ENCODE measurements at regions not wholly inside any gene's neighbourhood (a gene's known extent, or its start where the extent isn't known, plus 50 kb on each side); places are given as distances from the start of the nearest gene placed in this dataset.

GRCh38 chr2:122138561-122138960, 383.1 kb downstream of the TSN start:
- no peak overlapping the region for H3K4me3 ChIP-seq (ENCODE audit: low read depth, low read length)
- TF ChIP-seq POLR2A (IDR thresholded peaks at IDR 0.05; ENCODE audit: extremely low read depth, insufficient read length): no peak
- no peak for TF ChIP-seq CTCF (IDR thresholded peaks at IDR 0.05; ENCODE audit: low read depth, low read length)
- TF ChIP-seq, protein P1, sequence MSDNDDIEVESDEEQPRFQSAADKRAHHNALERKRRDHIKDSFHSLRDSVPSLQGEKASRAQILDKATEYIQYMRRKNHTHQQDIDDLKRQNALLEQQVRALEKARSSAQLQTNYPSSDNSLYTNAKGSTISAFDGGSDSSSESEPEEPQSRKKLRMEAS (IDR thresholded peaks at IDR 0.05; ENCODE audit: low read depth, low read length): no peak
- no peak for TF ChIP-seq MYC (IDR thresholded peaks at IDR 0.05; ENCODE audit: low read depth, low read length)
- no peak for DNase-seq (ENCODE audit: low read depth)

DNA sequence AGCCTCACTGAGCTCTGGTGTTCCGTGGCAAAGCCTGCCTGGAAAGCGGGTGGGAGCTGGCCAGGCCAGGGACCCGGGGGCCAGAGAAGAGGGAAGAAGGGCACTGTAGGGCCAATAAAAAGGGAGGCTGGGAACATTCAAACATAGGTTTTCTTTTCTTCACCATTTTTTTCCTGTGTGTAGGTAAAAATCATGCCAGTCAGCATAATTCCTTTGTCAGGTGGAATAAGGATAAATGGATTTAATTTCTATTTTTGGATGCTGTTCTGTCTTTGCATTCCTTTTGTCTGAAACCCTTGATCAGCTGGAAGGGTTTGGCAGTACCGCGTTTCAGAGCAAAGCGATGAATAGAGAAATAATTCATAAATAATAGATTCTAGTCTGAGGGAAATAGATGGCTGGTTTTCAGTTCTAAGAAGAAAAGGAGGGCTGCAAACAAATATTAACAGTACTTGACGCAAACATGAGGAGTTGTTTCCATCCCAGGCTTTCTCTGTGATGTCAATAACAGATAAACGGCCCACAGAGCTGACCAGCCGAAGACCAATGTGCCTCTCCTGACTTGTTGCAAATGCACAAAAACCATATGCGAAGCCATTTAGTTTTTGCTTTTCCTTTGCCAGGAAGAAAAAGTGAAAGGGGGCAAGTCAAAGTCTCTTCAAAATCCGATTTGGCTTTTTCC, 384.4 kb downstream of the TSN start:
- DNase-seq (ENCODE audit: low read depth): no peak
- no peak for TF ChIP-seq POLR2A (IDR thresholded peaks at IDR 0.05; ENCODE audit: extremely low read depth, insufficient read length)
- TF ChIP-seq MYC (IDR thresholded peaks at IDR 0.05; ENCODE audit: low read depth, low read length): no peak
- TF ChIP-seq, protein P1 (IDR thresholded peaks at IDR 0.05; ENCODE audit: low read depth, low read length): no peak
- TF ChIP-seq CTCF (IDR thresholded peaks at IDR 0.05; ENCODE audit: low read depth, low read length): no peak
- no peak overlapping the region for H3K4me3 ChIP-seq (ENCODE audit: low read depth, low read length)

DNA sequence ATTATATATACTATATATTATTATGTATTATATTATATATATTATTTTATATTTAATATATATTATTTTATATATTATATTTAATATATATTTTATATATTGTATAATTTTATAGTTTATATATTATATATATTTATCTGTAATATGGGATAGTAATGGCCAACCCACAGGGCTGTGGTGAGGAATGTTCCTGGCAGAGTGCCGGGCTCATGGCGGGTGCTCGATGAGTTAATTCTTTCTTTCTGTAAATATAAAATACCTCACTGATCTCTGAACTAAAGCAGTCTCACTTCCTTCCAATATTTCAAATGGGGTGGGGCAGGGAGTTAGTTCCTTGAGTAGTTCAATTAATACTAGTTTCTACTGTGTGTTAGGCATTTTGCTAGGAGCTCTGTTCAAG, 389.4 kb downstream of the TSN start:
- DNase-seq (ENCODE audit: low read depth): no peak
- H3K4me3 ChIP-seq (ENCODE audit: low read depth, low read length): no peak overlapping the region
- TF ChIP-seq, protein P1 (IDR thresholded peaks at IDR 0.05; ENCODE audit: low read depth, low read length): no peak
- no peak for TF ChIP-seq MYC (IDR thresholded peaks at IDR 0.05; ENCODE audit: low read depth, low read length)
- no peak for TF ChIP-seq POLR2A (IDR thresholded peaks at IDR 0.05; ENCODE audit: extremely low read depth, insufficient read length)
- no peak for TF ChIP-seq CTCF (IDR thresholded peaks at IDR 0.05; ENCODE audit: low read depth, low read length)

- TF ChIP-seq MYC (IDR thresholded peaks at IDR 0.05; ENCODE audit: low read depth, low read length): no peak
- DNase-seq (ENCODE audit: low read depth): no peak
- H3K4me3 ChIP-seq (ENCODE audit: low read depth, low read length): no peak overlapping the region
Measured at GRCh38 chr2:122145856-122146255, 390.4 kb downstream of the TSN start.

DNA sequence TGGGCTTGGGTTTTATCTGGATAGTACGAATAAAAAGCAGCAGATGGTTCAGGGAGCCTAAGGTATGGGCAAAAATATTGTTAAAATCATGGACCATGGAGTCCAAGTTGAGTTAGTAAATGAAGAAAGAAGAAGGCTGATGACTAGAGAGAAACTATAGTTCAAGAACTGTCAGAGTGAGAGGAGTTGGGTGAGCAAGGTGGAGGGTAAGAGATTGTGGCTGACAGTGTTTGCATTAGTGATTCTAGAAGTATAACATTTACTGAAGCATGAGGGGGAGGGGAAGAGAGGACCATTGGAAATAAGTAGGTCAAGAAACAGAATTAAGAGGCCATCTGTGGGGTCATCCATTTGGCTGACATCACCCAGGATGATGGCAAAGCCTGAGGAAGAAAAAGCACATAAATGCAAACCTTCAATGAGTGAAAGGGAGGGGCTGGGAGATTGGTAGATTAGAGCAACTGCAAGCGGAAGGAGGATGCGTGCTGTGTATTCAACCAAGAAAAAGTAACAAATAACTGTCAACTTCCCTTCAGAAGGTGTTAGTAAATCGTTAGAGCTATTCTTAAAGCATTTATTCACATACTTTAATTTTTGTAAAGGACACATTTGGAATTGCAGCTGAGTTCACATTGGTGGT, 392.8 kb downstream of the TSN start:
- no peak overlapping the region for H3K4me3 ChIP-seq (ENCODE audit: low read depth, low read length)
- no peak for TF ChIP-seq MYC (IDR thresholded peaks at IDR 0.05; ENCODE audit: low read depth, low read length)
- TF ChIP-seq CTCF (IDR thresholded peaks at IDR 0.05; ENCODE audit: low read depth, low read length): no peak
- TF ChIP-seq, protein P1 (IDR thresholded peaks at IDR 0.05; ENCODE audit: low read depth, low read length): no peak
- TF ChIP-seq POLR2A (IDR thresholded peaks at IDR 0.05; ENCODE audit: extremely low read depth, insufficient read length): no peak
- DNase-seq (ENCODE audit: low read depth): no peak

DNA sequence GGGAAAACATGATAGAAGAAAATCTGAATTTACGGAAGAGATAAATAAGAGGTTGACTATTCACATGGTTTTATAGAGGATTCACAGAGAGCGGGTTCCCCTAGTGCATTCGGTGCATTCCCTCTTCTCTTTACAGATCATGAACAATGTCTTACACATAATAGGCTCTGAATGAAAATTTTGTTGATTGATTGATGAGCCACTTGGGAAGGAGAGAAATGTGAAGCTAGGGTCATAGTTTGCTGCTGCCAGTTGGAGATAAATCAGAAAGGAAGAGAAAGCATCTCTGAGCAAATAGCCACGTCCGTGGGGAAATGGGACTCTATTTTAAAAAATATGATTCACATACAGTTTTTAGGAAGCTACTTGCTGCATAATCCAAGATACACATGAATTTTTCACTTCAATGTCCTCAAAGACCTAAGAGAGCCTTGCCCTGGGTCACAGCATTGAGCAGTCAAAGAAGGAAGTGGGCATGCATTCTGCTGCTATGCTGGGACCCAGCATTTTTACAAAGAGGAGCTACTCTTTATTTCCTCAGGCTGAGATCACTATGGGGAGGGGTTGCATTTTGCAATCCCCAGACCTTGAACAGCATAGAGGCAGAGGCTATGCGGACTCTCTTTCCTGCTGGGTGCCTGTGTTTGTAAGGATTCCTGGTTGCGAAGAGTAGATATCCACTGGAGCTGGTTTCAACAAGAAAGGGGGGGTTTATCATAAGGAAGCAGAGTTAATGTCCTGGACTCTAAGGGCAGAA, 395.3 kb downstream of the TSN start:
- DNase-seq (ENCODE audit: low read depth): no peak
- TF ChIP-seq, protein P1 (IDR thresholded peaks at IDR 0.05; ENCODE audit: low read depth, low read length): no peak
- no peak for TF ChIP-seq CTCF (IDR thresholded peaks at IDR 0.05; ENCODE audit: low read depth, low read length)
- TF ChIP-seq POLR2A (IDR thresholded peaks at IDR 0.05; ENCODE audit: extremely low read depth, insufficient read length): no peak
- no peak for TF ChIP-seq MYC (IDR thresholded peaks at IDR 0.05; ENCODE audit: low read depth, low read length)
- H3K4me3 ChIP-seq (ENCODE audit: low read depth, low read length): no peak overlapping the region
